Activated T-cell treated with anti-CD3 and anti-CD28 coated beads, Interleukin-2, amount 50 U/mL, for 4 hours (primary cell): ENCODE measurements at regions not wholly inside any gene's neighbourhood (a gene's known extent, or its start where the extent isn't known, plus 50 kb on each side); places are given as distances from the start of the nearest gene placed in this dataset.

Experiments
- ATAC-seq, 2 donors: fragments of 200-7000 bp; cut with Tn5 transposase; one replicate each; pipeline ENCODE4 v1.10.0; 2021
- DNase-seq: peaks from one replicate; pipeline ENCODE4 v3.0.0-alpha.2; 2020
- H3K27me3 Mint-ChIP-seq: one replicate; pipeline ENCODE4 v1.8.0; 2021; ENCODE audit warnings: low read depth, mixed read lengths
- H3K36me3 Mint-ChIP-seq: one replicate; pipeline ENCODE4 v1.8.0; 2022; ENCODE audit warnings: mixed read lengths; ENCODE audit not compliant: insufficient read depth
- H3K4me1 Mint-ChIP-seq: one replicate; pipeline ENCODE4 v1.8.0; 2021; ENCODE audit warnings: low read depth, mixed read lengths
- H3K4me3 Mint-ChIP-seq: one replicate; pipeline ENCODE4 v1.8.0; 2021; ENCODE audit warnings: mild to moderate bottlenecking, moderate library complexity, mixed read lengths
- H3K9me3 Mint-ChIP-seq: one replicate; pipeline ENCODE4 v1.8.0; 2021; ENCODE audit warnings: mixed read lengths

DNA sequence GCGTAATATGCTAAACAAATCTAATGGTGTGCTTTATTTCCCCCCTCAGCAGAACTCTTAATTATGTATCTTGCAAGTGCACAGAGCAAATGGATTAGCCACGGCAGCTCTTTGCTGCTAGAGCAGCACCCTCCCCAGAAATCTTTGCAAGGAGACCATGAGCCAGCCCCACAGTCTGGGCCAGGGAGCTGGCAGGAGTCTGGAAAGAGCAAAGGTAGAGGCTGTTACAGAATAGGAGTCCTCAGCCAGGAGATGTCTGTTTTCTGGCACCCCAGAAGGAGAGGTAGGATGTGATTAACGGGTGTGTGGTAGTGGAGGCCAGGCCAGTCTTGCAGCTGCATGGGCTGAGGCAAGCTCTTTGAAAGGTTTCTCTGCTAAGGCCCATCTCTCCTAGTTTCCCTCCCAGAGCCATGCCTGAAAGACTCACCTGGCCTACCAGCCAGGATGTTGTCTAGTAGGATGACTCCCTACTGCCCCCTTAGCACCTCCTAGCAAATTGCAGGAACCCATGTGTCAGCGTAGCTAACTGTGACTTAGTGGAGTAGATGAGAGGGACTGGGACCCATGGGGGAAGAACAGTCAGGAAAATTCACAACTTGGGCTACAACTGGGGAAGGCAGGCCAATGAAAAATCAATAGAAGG, 557.2 kb downstream of the BUD13 start:
- DNase-seq = no peak
- Mint-ChIP-seq H3K36me3 (no peaks in the 10 kb centered on the region), H3K9me3 (no peaks in the 10 kb centered on the region), H3K27me3 (peaks cover 7% of the 10 kb centered on the region), H3K4me3 (no peak overlapping the region), H3K4me1 (no peaks in the 10 kb centered on the region)
- ATAC-seq = no peak

- DNase-seq (no peak), ATAC-seq (no peak)
- Mint-ChIP-seq H3K4me1 (no peaks in the 10 kb centered on the region), H3K27me3 (peaks cover 5% of the 10 kb centered on the region), H3K36me3 (no peaks in the 10 kb centered on the region), H3K4me3 (no peak overlapping the region), H3K9me3 (no peaks in the 10 kb centered on the region)
Observed at GRCh38 chr11:116211147-116211546, 561.6 kb downstream of the BUD13 start.

- H3K4me3 Mint-ChIP-seq = no peak overlapping the region
Observed at GRCh38 chr11:116210663-116211062, 562.1 kb downstream of the BUD13 start.

DNA sequence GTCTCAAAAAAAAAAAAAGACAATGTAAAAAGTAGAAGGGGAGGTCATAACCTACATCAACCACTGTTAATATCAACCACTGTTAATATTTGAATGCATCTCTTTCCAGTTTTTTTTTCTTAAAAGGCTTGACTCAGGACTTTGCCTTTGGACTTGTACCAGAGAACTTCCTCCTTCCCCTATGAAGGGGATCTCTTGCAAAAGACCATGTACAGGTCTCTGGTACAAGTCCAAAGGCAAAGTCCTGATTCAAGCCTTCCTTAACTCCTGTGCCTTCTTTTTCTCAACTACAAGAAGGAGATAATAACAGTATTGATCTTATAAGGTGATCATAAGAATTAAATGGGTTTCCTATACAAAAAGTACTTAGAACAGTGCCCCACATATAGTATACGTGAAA, 563.5 kb downstream of the BUD13 start:
- no peak for DNase-seq
- no peaks in the 10 kb centered on the region for H3K9me3 Mint-ChIP-seq
- H3K4me1 Mint-ChIP-seq = no peaks in the 10 kb centered on the region

More at GRCh38 chr11:116210663-116211062, 562.1 kb downstream of the BUD13 start:
- no peak for DNase-seq
- Mint-ChIP-seq H3K4me1 (no peaks in the 10 kb centered on the region), H3K27me3 (peaks cover 5% of the 10 kb centered on the region), H3K9me3 (no peaks in the 10 kb centered on the region), H3K36me3 (no peaks in the 10 kb centered on the region)
- ATAC-seq = no peak

DNA sequence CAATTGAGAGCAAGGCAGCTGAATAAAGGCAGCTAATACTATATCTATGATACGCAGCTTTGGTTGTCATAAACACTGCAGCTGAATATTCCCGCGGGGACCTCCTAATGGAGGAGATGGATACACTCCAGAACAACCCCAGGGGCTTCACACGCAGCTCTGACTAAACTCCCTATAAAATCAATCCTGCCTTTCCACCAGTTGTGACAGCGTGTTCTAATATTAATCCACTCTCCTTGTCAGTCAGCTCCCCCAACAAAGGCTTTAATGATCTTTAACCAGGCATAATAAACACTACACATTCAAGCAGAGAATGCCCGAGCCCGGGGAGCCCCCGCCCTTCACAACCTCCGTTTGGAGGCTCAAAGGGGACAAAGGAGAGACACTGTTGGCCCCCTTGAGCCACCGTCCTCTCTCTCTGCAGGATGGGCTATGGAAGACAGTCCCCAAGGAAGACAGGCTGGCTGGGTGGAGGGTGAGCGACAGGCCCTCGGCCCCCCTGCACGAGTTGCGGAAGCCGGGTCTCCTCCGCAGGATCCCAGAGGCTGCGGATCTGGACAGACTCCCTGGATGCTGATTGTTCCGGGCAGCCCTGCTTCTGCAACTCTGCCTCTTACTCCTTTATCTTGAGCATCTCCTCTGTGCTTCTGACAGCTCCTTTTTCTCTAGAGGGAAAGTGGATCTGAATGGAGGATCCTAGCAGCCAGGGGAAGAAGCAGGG, 565.2 kb downstream of the BUD13 start:
- Mint-ChIP-seq H3K4me1 (no peaks in the 10 kb centered on the region), H3K4me3 (no peak overlapping the region), H3K9me3 (no peaks in the 10 kb centered on the region), H3K27me3 (peaks cover 9% of the 10 kb centered on the region), H3K36me3 (no peaks in the 10 kb centered on the region)
- DNase-seq = no peak
- ATAC-seq = no peak

More for the DNA sequence above, 563.5 kb downstream of the BUD13 start:
- Mint-ChIP-seq H3K27me3 (peaks cover 7% of the 10 kb centered on the region), H3K36me3 (no peaks in the 10 kb centered on the region), H3K4me3 (no peak overlapping the region)
- no peak for ATAC-seq

DNA sequence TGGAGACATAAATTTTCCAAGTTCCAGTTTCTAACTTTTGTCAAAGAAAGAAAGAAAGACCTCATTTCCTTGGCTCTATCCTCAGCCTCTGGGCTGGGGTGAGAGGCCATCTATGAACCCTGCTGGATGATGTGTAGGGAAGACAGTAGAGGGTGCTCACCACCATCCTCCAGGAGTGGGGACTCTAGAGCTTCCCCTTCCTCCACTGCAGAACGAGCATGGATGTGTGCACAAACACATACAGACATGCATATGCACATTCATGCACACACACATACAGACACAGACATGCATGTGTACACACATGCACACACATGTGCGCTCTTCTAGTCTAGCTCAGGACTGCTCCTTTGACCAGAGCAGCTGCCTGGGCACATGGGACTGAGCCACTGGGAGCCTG, 565.8 kb downstream of the BUD13 start:
- no peak overlapping the region for H3K4me3 Mint-ChIP-seq
- no peak for ATAC-seq
- no peak for DNase-seq

DNA sequence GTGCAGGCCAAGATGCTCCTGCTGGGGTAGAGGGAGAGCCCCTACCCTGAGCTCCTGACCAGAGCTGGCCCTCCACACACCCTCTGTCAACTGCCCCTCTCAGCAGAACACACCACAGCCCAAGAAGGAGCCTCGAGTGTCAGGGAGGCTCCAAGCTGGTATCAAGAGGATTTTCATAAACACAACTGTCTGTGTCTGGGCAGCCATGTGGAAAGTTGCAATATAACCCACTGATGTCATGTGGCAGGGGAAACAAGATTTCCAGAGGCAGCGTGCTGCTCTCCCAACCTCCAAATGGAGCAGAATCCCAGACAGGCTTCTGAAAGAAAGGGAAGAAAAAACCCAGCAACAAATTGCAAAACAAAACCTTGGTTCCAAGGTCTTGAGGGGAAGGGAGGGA, 569.9 kb downstream of the BUD13 start:
- no peak for DNase-seq
- no peak for ATAC-seq
- Mint-ChIP-seq H3K27me3 (peaks cover 7% of the 10 kb centered on the region), H3K36me3 (no peaks in the 10 kb centered on the region), H3K9me3 (no peaks in the 10 kb centered on the region), H3K4me1 (no peaks in the 10 kb centered on the region), H3K4me3 (no peak overlapping the region)

More for the DNA sequence above, 565.8 kb downstream of the BUD13 start:
- Mint-ChIP-seq H3K9me3 (no peaks in the 10 kb centered on the region), H3K27me3 (peaks cover 7% of the 10 kb centered on the region), H3K4me1 (no peaks in the 10 kb centered on the region), H3K36me3 (no peaks in the 10 kb centered on the region)

DNA sequence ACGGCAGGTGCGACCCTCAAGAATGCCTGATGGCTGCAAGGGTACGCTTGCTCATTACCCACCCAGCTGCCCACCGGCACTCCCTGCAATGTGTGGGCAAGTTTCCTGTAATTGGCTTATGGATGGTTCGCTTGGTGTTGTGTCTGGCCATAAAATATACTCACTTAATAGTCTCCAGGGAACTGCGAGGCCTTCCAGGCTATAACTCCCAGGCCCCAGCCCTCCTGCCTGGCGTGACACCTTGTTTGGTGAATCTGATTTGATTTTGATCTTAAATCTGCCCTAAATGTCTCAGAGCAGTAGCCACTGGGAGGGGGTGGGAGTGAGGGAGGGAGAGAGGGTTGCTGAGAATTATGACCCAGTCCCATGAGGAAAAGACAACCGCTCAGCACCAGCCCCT, 572.2 kb downstream of the BUD13 start:
- no peaks in the 10 kb centered on the region for H3K9me3 Mint-ChIP-seq
- DNase-seq = no peak
- no peaks in the 10 kb centered on the region for H3K36me3 Mint-ChIP-seq
- H3K27me3 Mint-ChIP-seq = peaks cover 12% of the 10 kb centered on the region
- ATAC-seq = no peak
- no peak overlapping the region for H3K4me3 Mint-ChIP-seq
- H3K4me1 Mint-ChIP-seq = no peaks in the 10 kb centered on the region

GRCh38 chr11:116199182-116199581, 573.6 kb downstream of the BUD13 start:
- Mint-ChIP-seq H3K27me3 (peaks cover 15% of the 10 kb centered on the region), H3K36me3 (no peaks in the 10 kb centered on the region), H3K4me1 (no peaks in the 10 kb centered on the region), H3K4me3 (no peak overlapping the region), H3K9me3 (no peaks in the 10 kb centered on the region)
- ATAC-seq = no peak
- no peak for DNase-seq

- H3K4me1 Mint-ChIP-seq = no peaks in the 10 kb centered on the region
- H3K9me3 Mint-ChIP-seq = no peaks in the 10 kb centered on the region
- H3K27me3 Mint-ChIP-seq = peaks cover 43% of the 10 kb centered on the region
- no peak for DNase-seq
- no peak overlapping the region for H3K4me3 Mint-ChIP-seq
- no peak for ATAC-seq
- H3K36me3 Mint-ChIP-seq = no peaks in the 10 kb centered on the region
Observed at GRCh38 chr11:116194156-116194904, 578.5 kb downstream of the BUD13 start.

DNA sequence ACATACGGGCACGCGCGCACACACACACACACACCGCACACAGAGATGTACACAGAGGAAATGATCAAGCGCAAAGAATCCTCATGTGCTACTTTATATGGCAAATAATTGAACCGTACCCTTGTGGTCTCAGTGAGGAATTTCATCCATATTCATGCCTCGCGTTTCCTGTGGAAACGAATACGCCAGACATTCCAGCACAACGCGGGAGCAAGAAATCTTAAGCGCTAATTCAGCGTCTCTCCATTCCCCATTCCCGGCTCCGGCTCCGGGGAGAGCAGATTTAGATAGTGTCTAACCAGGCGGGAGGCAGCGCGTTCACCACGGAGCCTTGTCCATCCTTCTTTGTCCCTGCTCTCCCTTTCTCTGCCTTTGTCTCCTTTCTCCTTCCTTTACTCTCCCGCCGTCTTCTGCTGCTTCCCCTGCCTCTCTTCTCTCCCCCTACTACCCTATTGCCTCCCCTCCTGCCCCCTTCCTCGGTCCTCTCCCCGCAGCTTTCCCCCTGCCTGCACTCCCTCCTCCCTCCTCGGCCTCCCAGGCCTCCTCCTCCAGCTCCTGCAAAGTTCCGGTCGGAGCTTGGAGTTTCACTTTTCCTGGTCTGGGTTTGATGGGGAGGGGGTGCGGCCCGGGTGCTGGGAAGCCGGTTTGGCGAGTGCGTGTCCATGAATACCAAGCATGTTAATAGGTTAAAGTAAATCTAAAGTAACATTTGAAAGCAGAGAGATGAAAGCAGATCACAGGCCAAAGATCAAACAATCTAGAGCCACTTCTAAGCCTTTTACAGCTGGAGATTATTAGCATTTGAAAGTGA, 579.3 kb downstream of the BUD13 start:
- no peak for DNase-seq
- peaks cover 46% of the 10 kb centered on the region for H3K27me3 Mint-ChIP-seq
- ATAC-seq = no peak
- H3K4me1 Mint-ChIP-seq = no peaks in the 10 kb centered on the region
- H3K9me3 Mint-ChIP-seq = no peaks in the 10 kb centered on the region
- H3K36me3 Mint-ChIP-seq = no peaks in the 10 kb centered on the region
- no peak overlapping the region for H3K4me3 Mint-ChIP-seq

- Mint-ChIP-seq H3K4me3 (no peak overlapping the region), H3K4me1 (no peaks in the 10 kb centered on the region), H3K27me3 (peaks cover 46% of the 10 kb centered on the region), H3K36me3 (no peaks in the 10 kb centered on the region), H3K9me3 (no peaks in the 10 kb centered on the region)
- DNase-seq (no peak), ATAC-seq (no peak)
Observed at GRCh38 chr11:116192509-116193210, 580.1 kb downstream of the BUD13 start.

DNA sequence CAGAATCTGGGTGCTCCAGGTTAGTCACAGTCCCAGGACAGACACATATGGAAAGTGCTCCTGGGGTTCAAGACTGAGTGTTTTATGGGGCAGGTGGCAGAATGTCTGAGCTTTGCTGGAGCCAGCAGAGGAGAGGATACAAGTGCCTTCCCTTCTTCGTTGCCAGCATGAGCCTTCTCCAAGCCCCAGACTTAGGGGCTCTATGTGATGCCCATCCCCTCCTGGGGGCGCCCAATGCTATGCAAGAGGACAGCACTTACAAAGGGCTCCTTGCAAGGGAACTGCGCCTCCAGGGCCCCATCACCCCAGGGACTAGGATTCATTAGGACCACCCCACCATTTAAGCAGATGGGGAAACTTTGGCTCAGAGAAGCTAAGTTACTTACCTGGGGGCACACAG, 581.9 kb downstream of the BUD13 start:
- Mint-ChIP-seq H3K4me1 (no peaks in the 10 kb centered on the region), H3K9me3 (no peaks in the 10 kb centered on the region), H3K36me3 (no peaks in the 10 kb centered on the region), H3K4me3 (no peak overlapping the region), H3K27me3 (peaks cover 41% of the 10 kb centered on the region)
- no peak for ATAC-seq
- DNase-seq = no peak
